GM18507 (cell line): ENCODE measurements at regions not wholly inside any gene's neighbourhood (a gene's known extent, or its start where the extent isn't known, plus 50 kb on each side); places are given as distances from the start of the nearest gene placed in this dataset.
A peak's percentile ranks its signal among the peaks of the same experiment; 100 is the strongest.
"Not testable (repeated sequence)": the region's sequence is repeated elsewhere in the genome, so short reads cannot be mapped to it uniquely, and the experiment has no call there.

Experiments
- DNase-seq: peaks from one replicate; pipeline ENCODE4 v3.0.0; 2011; ENCODE audit warnings: low read depth; ENCODE audit not compliant: insufficient read length; ENCODE audit errors: extremely low spot score
- FAIRE-seq: peaks from 2 replicates; lab custom pipeline; 2011; peaks lifted over from hg19 to GRCh38; lab: Jason Lieb, UNC

GRCh38 chr5:87151547-87151946 is 116.1 kb upstream of the RASA1 start:
- FAIRE-seq: peak; percentile 41

GRCh38 chr5:87152886-87153285 is 114.8 kb upstream of the RASA1 start:
- FAIRE-seq: no peak
- DNase-seq: no peak

More at GRCh38 chr5:87151547-87151946, 116.1 kb upstream of the RASA1 start:
- no peak for DNase-seq

GRCh38 chr5:87154191-87154590 is 113.5 kb upstream of the RASA1 start:
- DNase-seq: no peak
- FAIRE-seq: no peak

GRCh38 chr5:87155106-87155505 is 112.6 kb upstream of the RASA1 start:
- FAIRE-seq (no peak), DNase-seq (no peak)

- no peak for FAIRE-seq
- DNase-seq: no peak
Measured at GRCh38 chr5:87156631-87157030, 111.1 kb upstream of the RASA1 start.

- FAIRE-seq (no peak), DNase-seq (no peak)
Measured at GRCh38 chr5:87164409-87164808, 103.3 kb upstream of the RASA1 start.

GRCh38 chr5:87169300-87169991 is 98.2 kb upstream of the RASA1 start:
- no peak for FAIRE-seq

GRCh38 chr5:87170799-87171198 is 96.9 kb upstream of the RASA1 start:
- FAIRE-seq: no peak
- DNase-seq: no peak

More at GRCh38 chr5:87169300-87169991, 98.2 kb upstream of the RASA1 start:
- DNase-seq: no peak

GRCh38 chr5:87182649-87183048 is 85.0 kb upstream of the RASA1 start:
- no peak for DNase-seq
- FAIRE-seq: no peak

GRCh38 chr5:87183896-87184295 is 83.8 kb upstream of the RASA1 start:
- FAIRE-seq (no peak), DNase-seq (no peak)

GRCh38 chr5:87184605-87185004 is 83.1 kb upstream of the RASA1 start:
- no peak for DNase-seq
- FAIRE-seq: no peak

- FAIRE-seq (no peak), DNase-seq (no peak)
Measured at GRCh38 chr5:87185838-87186237, 81.8 kb upstream of the RASA1 start.

- FAIRE-seq: no peak
- DNase-seq: no peak
Measured at GRCh38 chr5:87188391-87188790, 79.3 kb upstream of the RASA1 start.

GRCh38 chr5:87190041-87190440 is 77.6 kb upstream of the RASA1 start:
- FAIRE-seq (no peak), DNase-seq (no peak)

GRCh38 chr5:87190687-87191086 is 77.0 kb upstream of the RASA1 start:
- DNase-seq: no peak
- FAIRE-seq: peak; percentile 56

- DNase-seq: no peak
- FAIRE-seq: no peak
Measured at GRCh38 chr5:87191645-87192044, 76.0 kb upstream of the RASA1 start.

GRCh38 chr5:87195104-87195591 is 72.5 kb upstream of the RASA1 start:
- DNase-seq (no peak), FAIRE-seq (peak; percentile 51)

- FAIRE-seq (no peak), DNase-seq (no peak)
Measured at GRCh38 chr5:87195616-87196015, 72.1 kb upstream of the RASA1 start.

- FAIRE-seq: no peak
- DNase-seq: no peak
Measured at GRCh38 chr5:87198010-87198409, 69.7 kb upstream of the RASA1 start.

GRCh38 chr5:87199246-87199645 is 68.4 kb upstream of the RASA1 start:
- not testable (repeated sequence) for FAIRE-seq, DNase-seq

GRCh38 chr5:87199704-87200103 is 68.0 kb upstream of the RASA1 start:
- DNase-seq, FAIRE-seq: not testable (repeated sequence)
